HEK293 (cell line): ENCODE measurements at regions not wholly inside any gene's neighbourhood (a gene's known extent, or its start where the extent isn't known, plus 50 kb on each side); places are given as distances from the start of the nearest gene placed in this dataset.

Experiments
- GFI1B ChIP-seq: fragments of 450-650 bp; formaldehyde crosslinking; IDR thresholded peaks from 2 replicates; pipeline ENCODE4 v1.5.1; 2016; ENCODE audit warnings: missing biosample characterization, missing genetic modification characterization
- HOXA7 ChIP-seq: sonication (generic); formaldehyde crosslinking; IDR thresholded peaks from 2 replicates; pipeline ENCODE4 v1.8.1; 2022; ENCODE audit warnings: missing genetic modification reagents, borderline replicate concordance
- SETDB1 ChIP-seq: IDR thresholded peaks from one replicate; pipeline ENCODE4 v1.6.1; 2017; ENCODE audit warnings: mild to moderate bottlenecking, low read length, moderate library complexity, mixed read lengths; ENCODE audit not compliant: insufficient read length
- YY1 ChIP-seq: fragments of 450-650 bp; formaldehyde crosslinking; IDR thresholded peaks from 2 replicates; pipeline ENCODE4 v1.5.1; 2018; ENCODE audit warnings: missing biosample characterization, missing genetic modification characterization
- ZNF10 ChIP-seq: fragments of 450-650 bp; formaldehyde crosslinking; IDR thresholded peaks from 2 replicates; pipeline ENCODE4 v1.5.1; 2017; ENCODE audit warnings: missing biosample characterization, missing genetic modification characterization
- ZNF426 ChIP-seq: fragments of 450-650 bp; formaldehyde crosslinking; IDR thresholded peaks from 2 replicates; pipeline ENCODE4 v1.5.1; 2017; ENCODE audit warnings: missing biosample characterization, missing genetic modification characterization, mild to moderate bottlenecking, inconsistent platforms, moderate library complexity
- ZNF530 ChIP-seq: fragments of 450-650 bp; formaldehyde crosslinking; IDR thresholded peaks from 2 replicates; pipeline ENCODE4 v1.5.1; 2016; ENCODE audit warnings: low read depth, missing biosample characterization, missing genetic modification characterization
- ZNF558 ChIP-seq: fragments of 450-650 bp; formaldehyde crosslinking; IDR thresholded peaks from 2 replicates; pipeline ENCODE4 v1.5.1; 2016; ENCODE audit warnings: missing biosample characterization, missing genetic modification characterization
- ZNF776 ChIP-seq: fragments of 450-650 bp; formaldehyde crosslinking; IDR thresholded peaks from 2 replicates; pipeline ENCODE4 v1.5.0; 2017; ENCODE audit warnings: missing biosample characterization, missing genetic modification characterization, borderline replicate concordance
- TF ChIP-seq, protein P1 (sequence below): fragments of 450-650 bp; formaldehyde crosslinking; IDR thresholded peaks from 2 replicates; pipeline ENCODE4 v1.5.1; 2016; ENCODE audit warnings: missing biosample characterization, missing genetic modification characterization

DNA sequence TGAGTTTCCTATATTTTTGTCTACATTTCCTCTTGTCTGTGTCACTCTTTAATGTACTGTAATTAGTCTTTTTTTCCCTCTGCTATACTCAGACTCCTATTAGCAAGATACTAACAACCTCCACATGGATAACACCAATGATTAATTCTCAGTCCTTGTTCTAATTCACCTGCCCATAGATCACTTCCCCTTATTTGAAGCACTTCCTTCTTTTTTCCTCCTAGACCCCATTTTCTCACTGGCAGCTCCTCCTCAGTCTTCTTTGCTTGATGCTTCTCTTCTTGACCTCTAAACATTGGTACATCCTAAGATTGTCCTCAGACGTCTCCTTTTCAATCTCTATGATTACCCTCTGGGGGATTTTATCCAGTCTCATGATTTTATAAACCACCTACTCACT is 98.2 kb upstream of the IMMP2L start:
- TF ChIP-seq GFI1B (tag by site-specific recombination) (no peak), YY1 (tag by site-specific recombination) (no peak), ZNF558 (tag by site-specific recombination) (no peak), ZNF426 (tag by site-specific recombination) (no peak), ZNF530 (tag by site-specific recombination) (no peak), ZNF10 (tag by site-specific recombination) (no peak), SETDB1 (no peak), ZNF776 (tag by site-specific recombination) (no peak), HOXA7 (CRISPR knock-in tag) (no peak)
- TF ChIP-seq, protein P1, sequence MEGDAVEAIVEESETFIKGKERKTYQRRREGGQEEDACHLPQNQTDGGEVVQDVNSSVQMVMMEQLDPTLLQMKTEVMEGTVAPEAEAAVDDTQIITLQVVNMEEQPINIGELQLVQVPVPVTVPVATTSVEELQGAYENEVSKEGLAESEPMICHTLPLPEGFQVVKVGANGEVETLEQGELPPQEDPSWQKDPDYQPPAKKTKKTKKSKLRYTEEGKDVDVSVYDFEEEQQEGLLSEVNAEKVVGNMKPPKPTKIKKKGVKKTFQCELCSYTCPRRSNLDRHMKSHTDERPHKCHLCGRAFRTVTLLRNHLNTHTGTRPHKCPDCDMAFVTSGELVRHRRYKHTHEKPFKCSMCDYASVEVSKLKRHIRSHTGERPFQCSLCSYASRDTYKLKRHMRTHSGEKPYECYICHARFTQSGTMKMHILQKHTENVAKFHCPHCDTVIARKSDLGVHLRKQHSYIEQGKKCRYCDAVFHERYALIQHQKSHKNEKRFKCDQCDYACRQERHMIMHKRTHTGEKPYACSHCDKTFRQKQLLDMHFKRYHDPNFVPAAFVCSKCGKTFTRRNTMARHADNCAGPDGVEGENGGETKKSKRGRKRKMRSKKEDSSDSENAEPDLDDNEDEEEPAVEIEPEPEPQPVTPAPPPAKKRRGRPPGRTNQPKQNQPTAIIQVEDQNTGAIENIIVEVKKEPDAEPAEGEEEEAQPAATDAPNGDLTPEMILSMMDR (tag by site-specific recombination) = no peak
